Body of pancreas (tissue), 4 donors: ENCODE measurements at regions not wholly inside any gene's neighbourhood (a gene's known extent, or its start where the extent isn't known, plus 50 kb on each side); places are given as distances from the start of the nearest gene placed in this dataset.
A peak's percentile ranks its signal among the peaks of the same experiment; 100 is the strongest.

ENCODE experiments used
- ATAC-seq: fragments of 150-250 bp; one replicate; pipeline ENCODE4 v1.9.1; 2016
- DNase-seq, 4 donors: peaks; one replicate each; pipeline ENCODE4 v3.0.0-alpha.2; 2019
- H3K27ac ChIP-seq, 4 donors: fragments of 200-600 bp; sonication (generic); 1 replicate in 3 of 4; 2 replicates in 1 of 4; pipeline versions ENCODE4 v1.5.1 to v1.6.1; 2016 to 2019; ENCODE audit warnings: mild to moderate bottlenecking in 1 of 4, mixed read lengths in 1 of 4, moderate library complexity in 1 of 4
- H3K27me3 ChIP-seq, 2 donors: fragments of 200-600 bp; sonication (generic); one replicate each; pipeline ENCODE4 v1.6.0; 2016; ENCODE audit warnings: mild to moderate bottlenecking in 1 of 2
- H3K36me3 ChIP-seq, 2 donors: fragments of 200-600 bp; sonication (generic); replicated peaks in 1 of 2; 2 replicates each; pipeline ENCODE4 v1.5.1; 2016; ENCODE audit warnings: low read depth in 2 of 2; ENCODE audit not compliant: insufficient read depth in 1 of 2
- H3K4me1 ChIP-seq: fragments of 200-600 bp; sonication (generic); one replicate; pipeline ENCODE4 v1.6.0; 2016
- H3K4me3 ChIP-seq, 2 donors: fragments of 200-600 bp; sonication (generic); 1 replicate in 1 of 2; 2 replicates in 1 of 2; pipeline ENCODE4 v1.5.1; 2016 to 2019
- H3K9me3 ChIP-seq, 3 donors: fragments of 200-600 bp; sonication (generic); 1 replicate in 2 of 3; 2 replicates in 1 of 3; pipeline ENCODE4 v1.5.1; 2016
- CTCF ChIP-seq, 7 experiments: fragments of 450-650 bp in 4 of 7; fragments of 200-600 bp in 3 of 7; sonication (generic) in 3 of 7; IDR thresholded peaks; one replicate each; pipeline ENCODE4 v1.5.1; 2016 to 2019; ENCODE audit warnings: antibody characterized with exemption in 7 of 7
- POLR2A ChIP-seq, 3 donors: fragments of 450-650 bp; IDR thresholded peaks; one replicate each; pipeline ENCODE4 v1.6.1; 2016; ENCODE audit warnings: antibody characterized with exemption in 3 of 3, mild to moderate bottlenecking in 2 of 3
- WGBS, 2 donors: methylation state at CpG; one replicate each; pipeline ENCODE4 v1.1.5; 2017; 5-methylcytosine and 5-hydroxymethylcytosine counted together
- intact Hi-C: fragments of 100-400 bp; cut with DNase I; formaldehyde crosslinking; loops from one replicate; pipeline ENCODE4 v1.15.1; 2023

GRCh38 chr3:124116906-124117305, 125.0 kb upstream of the ROPN1 start:
- DNase-seq, result no peak
- TF ChIP-seq POLR2A (IDR thresholded peaks at IDR 0.05), result no peak
- H3K27me3 ChIP-seq, result no peaks in the 10 kb centered on the region
- H3K27ac ChIP-seq, result no peak overlapping the region
- no peak for ATAC-seq
- no peak overlapping the region for H3K4me3 ChIP-seq
- no peaks in the 10 kb centered on the region for H3K9me3 ChIP-seq
- no peaks in the 10 kb centered on the region for H3K36me3 ChIP-seq
- no peaks in the 10 kb centered on the region for H3K4me1 ChIP-seq
- intact Hi-C loops, result no loop called here

- WGBS, 2 donors, result 79 to 83% methylated on average over 3 of the region's 3 CpGs
- TF ChIP-seq CTCF (IDR thresholded peaks at IDR 0.05) (no peak), POLR2A (IDR thresholded peaks at IDR 0.05) (no peak)
- H3K27me3 ChIP-seq, result no peaks in the 10 kb centered on the region
- DNase-seq (no peak), ATAC-seq (no peak)
- no peaks in the 10 kb centered on the region for H3K36me3 ChIP-seq
- H3K9me3 ChIP-seq, result no peaks in the 10 kb centered on the region
- no peak overlapping the region for H3K27ac ChIP-seq
- H3K4me1 ChIP-seq, result no peaks in the 10 kb centered on the region
- H3K4me3 ChIP-seq, result no peak overlapping the region
- intact Hi-C loops, result no loop called here
Observed at GRCh38 chr3:124117486-124117885, 125.6 kb upstream of the ROPN1 start.

GRCh38 chr3:124118397-124118796, 126.5 kb upstream of the ROPN1 start:
- H3K9me3 ChIP-seq, result no peaks in the 10 kb centered on the region
- no peaks in the 10 kb centered on the region for H3K4me1 ChIP-seq
- no peak for ATAC-seq
- 79 to 90% methylated on average over 4 of the region's 4 CpGs for WGBS, 2 donors
- no peak overlapping the region for H3K27ac ChIP-seq
- H3K36me3 ChIP-seq, result no peaks in the 10 kb centered on the region
- intact Hi-C loops, result no loop called here
- no peak overlapping the region for H3K4me3 ChIP-seq
- no peak for DNase-seq
- TF ChIP-seq CTCF (IDR thresholded peaks at IDR 0.05) (no peak), POLR2A (IDR thresholded peaks at IDR 0.05) (no peak)
- H3K27me3 ChIP-seq, result no peaks in the 10 kb centered on the region

GRCh38 chr3:124119056-124119716, 127.3 kb upstream of the ROPN1 start:
- intact Hi-C loops, result no loop called here
- DNase-seq, result peak in 1 of 4 donors; percentile 6
- WGBS, 2 donors, result 82 to 86% methylated on average over 4 of the region's 4 CpGs

More at GRCh38 chr3:124119056-124119716, 127.3 kb upstream of the ROPN1 start:
- TF ChIP-seq POLR2A (IDR thresholded peaks at IDR 0.05), result no peak
- TF ChIP-seq CTCF (IDR thresholded peaks at IDR 0.05), result no peak
- H3K36me3 ChIP-seq, result no peaks in the 10 kb centered on the region
- H3K27ac ChIP-seq, result no peak overlapping the region
- ATAC-seq, result no peak
- no peaks in the 10 kb centered on the region for H3K4me1 ChIP-seq
- no peaks in the 10 kb centered on the region for H3K9me3 ChIP-seq
- H3K27me3 ChIP-seq, result no peaks in the 10 kb centered on the region
- H3K4me3 ChIP-seq, result no peak overlapping the region
